ENCODE measurements at regions not wholly inside any gene's neighbourhood (a gene's known extent, or its start where the extent isn't known, plus 50 kb on each side); places are given as distances from the start of the nearest gene placed in this dataset.
"Not testable (repeated sequence)": the region's sequence is repeated elsewhere in the genome, so short reads cannot be mapped to it uniquely, and the experiment has no call there.

DNA sequence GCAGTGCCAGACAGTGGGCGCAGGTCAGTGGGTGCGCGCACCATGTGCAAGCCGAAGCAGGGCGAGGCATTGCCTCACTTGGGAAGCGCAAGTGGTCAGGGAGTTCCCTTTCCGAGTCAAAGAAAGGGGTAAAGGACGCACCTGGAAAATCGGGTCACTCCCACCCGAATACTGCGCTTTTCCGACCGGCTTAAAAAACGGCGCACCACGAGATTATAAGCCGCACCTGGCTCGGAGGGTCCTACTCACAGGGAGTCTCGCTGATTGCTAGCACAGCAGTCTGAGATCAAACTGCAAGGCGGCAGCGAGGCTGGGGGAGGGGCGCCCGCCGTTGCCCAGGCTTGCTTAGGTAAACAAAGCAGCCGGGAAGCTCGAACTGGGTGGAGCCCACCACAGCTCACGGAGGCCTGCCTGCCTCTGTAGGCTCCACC, 77.9 kb downstream of the NR4A2 start:
- not testable (repeated sequence) for DNase-seq (ENCODE audit: low read depth)

DNA sequence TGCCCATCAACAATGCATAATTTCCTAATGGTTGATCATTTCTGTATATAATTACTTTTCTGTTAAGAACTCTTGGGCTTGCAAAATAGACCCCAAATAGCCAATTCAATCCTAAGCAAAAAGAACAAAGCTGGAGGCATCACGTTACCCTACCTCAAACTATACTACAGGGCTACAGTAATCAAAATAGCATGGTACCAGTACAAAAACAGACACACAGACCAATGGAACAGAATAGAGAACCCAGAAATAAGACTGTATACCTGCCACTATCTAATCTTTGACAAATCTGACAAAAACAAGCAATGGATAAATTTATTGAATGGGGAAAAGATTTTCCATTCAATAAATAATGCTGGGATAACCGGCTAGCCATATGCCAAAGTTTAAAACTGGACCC, 78.8 kb downstream of the NR4A2 start:
- DNase-seq (ENCODE audit: low read depth), result no peak

DNA sequence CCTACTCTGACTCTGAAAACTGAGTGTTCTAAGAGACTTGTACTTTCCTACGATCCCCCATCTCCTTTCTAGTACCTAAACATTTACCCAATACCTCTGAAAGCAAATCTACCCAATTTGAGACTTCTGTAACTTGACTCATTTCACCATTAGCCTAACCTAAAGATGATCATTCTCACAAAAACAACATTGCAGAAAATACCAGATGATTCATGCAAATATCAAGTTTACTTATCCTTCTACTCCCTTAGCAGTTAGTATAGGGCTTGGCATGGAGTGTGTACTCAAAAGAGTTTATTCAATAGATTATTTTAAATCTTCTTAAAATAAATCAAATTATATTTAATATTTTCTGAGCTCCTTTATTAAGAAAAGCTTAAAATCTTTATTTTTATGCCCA, 89.6 kb downstream of the NR4A2 start:
- DNase-seq (ENCODE audit: low read depth), result no peak

DNA sequence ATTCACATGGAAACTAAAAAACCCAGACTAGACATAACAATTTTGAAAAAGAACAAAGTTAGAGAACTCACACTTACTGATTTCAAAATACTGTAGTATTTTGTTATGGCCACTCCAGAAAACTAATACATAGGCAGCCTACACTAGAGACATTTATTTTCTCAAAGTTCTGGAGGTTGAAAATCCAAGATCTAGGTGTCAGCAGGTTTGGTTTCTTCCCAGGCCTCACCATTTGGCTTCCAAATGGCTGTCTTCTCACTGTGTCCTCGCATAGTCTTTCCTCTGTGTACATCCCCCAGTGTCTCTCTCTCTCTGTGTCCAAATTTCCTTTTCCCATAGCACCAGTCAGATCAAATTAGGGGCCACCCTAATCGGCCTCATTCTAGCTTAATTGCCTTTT, 95.0 kb downstream of the NR4A2 start:
- DNase-seq (ENCODE audit: low read depth), result no peak

DNA sequence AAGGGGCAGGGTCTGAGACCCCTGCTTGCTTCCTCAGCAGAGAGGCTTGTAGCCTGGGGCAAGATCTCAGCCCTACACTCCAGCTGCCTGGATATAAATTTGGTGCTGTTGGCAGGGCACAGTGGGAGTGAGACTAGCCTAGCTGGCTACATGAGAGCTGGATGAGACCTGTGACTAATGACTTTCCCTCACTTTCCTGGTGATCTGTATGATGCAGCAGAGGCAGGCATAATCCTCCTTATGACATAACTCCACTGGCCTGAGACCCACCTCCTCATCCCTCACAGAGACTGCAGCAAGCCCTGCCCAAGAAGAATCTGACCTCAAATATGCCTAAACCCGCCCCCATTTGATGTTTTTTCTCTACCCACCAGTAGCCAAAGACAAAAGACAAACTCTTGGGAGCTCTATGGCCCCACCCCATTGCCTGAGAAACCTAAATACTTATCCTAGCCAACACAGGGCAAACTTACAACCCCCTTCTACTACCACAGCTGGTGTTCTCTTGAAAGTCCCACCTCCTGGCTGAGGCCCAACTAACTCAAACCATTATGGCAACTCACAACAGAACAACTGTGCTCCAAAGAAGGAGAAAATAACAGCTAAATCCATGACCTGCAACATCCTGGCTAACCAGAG, 102.7 kb downstream of the NR4A2 start:
- DNase-seq (ENCODE audit: low read depth), result no peak

DNA sequence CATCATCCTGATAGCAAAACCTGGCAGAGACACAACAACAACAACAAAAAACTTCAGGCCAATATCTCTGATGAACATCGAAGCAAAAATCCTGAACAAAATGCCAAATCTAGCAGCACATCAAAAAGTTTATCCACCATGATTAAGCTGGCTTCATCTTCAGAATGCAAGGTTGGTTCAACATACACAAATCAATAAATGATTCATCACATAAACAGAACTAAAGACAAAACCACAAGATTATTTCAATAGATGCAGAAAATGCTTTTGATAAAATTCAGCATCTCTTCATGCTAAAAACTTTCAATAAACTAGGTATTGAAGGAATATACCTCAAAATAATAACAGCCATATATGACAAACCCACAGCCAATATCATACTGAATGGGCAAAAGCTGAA, 109.2 kb downstream of the NR4A2 start:
- not testable (repeated sequence) for DNase-seq (ENCODE audit: low read depth)

DNA sequence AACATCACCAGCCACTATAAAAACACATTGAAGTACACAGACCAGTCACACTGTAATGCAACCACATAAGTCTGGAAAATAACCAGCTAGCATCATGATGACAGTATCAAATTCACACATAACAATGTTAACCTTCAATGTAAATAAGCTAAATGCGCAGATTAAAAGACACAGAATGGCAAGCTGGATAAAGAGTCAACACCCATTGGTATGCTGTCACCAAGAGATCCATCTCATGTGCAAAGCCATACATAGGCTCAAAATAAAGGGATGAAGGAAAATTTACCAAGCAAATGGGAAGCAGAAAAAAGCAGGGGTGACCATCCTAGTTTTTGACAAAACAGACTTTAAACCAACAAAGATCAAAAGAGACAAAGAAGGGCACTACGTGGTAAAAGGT, 110.8 kb downstream of the NR4A2 start:
- DNase-seq (ENCODE audit: low read depth), result no peak

DNA sequence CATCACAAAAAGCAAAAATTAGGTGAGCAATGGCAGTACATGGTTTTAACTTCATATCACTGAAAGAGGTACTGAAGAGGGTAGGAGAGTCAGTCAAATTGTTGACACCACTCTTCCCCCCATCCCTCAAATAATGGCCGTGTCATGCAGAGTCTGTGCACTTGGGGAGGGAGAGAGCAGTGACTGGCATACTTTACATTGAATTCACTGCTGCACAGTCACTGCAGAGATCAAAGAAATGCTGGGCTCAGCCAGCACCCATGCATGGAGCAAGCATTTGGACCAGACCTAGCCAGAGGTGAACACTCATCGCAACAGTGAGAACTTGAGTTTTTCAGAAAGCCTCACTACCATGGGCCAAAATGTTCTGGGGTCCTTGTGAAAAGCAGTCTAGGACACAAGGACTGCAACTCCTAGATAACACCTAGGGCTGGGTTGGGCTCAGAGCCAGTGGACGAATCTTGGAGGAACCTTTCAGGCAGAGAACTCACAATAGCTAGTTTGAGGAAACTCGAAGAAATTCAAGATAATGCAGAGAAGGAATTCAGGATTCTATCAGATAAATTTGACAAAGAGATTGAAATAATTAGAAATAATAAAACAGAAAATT, 112.9 kb downstream of the NR4A2 start:
- DNase-seq (ENCODE audit: low read depth), result no peak

DNA sequence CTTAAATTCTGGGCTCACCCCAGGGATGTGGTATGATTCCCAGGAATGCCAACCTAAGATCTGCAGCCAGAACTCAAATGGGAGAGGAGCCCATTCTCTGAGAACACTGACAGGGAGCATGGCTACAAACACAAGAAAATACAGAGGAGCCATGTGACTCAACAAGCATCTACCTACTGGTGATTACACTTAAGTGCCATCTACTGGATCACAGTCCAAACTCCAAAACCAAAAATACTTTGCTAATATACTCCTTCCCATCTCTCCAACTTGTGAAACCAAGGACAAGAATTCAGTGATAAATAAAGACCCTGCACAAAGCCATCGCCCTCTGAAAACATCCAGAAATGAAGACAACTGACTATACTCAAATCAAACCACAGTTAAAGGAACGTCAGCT, 116.9 kb downstream of the NR4A2 start:
- DNase-seq (ENCODE audit: low read depth), result no peak

DNA sequence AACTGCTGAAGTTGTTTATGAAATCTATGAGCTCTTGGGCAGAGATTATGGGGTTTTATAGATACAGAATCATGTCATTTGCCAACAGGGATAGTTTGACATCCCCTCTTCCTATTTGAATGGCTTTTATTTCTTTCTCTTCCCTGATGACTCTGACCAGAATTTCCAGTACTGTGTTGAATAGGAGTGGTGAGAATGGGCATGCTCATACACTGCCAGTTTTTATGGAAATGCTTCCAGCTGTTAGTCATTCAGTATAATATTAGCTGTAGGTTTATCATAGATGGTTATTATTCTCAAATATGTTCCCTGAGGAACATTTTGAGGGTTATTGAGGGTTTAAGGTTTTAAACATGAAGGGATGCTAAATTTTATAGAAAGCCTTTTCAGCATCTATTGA, 121.2 kb downstream of the NR4A2 start:
- DNase-seq (ENCODE audit: low read depth), result no peak

DNA sequence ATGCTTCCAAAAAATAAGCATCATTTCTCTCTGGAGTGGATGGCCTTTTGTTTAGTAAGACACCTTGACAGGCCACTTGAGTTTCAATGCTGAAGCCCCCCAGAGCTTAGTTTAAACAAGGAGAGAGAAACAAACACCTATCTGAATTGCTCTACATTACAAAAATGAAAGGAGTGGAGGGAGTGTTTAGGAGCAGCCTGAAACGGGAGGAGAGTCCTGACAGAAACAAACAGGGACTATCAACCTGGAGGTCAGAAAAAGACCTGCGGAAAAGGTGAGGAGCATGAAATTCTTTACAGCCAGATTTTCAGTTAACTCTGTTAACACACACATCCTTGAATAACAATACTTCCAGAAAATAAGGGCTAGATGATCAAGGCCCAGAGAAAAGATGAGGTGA, 126.2 kb downstream of the NR4A2 start:
- no peak for DNase-seq (ENCODE audit: low read depth)

DNA sequence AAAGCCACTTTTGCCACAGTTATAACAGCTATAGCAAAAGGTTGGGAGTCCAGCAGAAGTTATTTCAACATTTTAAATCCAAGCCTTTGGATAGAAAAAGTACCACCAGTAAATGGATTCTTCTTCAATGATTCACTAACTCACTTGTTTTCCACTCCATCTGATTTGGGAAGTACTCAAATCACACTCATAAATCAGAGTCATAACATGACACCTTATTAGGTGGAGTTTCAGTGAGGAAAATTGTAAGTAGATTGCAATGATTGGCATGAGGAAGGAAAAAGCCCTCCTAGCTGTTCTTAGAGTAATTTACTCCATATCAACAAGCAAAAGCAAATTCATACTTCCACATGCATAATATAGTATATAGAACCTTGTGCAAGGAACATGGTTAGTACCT, 132.9 kb downstream of the NR4A2 start:
- DNase-seq (ENCODE audit: low read depth), result no peak

DNA sequence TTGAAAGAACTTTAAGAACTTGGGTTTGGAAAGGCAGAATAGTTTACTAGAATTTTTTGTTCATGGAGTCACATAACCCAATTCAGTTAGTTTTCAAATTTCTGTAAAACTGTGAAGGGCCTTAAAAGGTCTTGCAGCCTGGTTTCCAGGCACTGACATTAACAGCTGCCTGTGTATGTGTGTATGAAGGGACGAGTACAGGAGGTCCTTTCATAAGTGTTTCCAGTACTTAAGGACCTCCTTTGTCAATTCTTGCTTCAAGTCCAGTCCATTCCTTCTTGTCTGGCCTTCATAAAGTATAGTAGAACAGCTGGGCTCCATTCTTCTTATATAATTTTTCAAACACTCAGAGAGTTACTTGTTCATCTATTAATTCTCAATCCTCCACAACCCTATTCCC, 136.5 kb downstream of the NR4A2 start:
- DNase-seq (ENCODE audit: low read depth), result no peak

DNA sequence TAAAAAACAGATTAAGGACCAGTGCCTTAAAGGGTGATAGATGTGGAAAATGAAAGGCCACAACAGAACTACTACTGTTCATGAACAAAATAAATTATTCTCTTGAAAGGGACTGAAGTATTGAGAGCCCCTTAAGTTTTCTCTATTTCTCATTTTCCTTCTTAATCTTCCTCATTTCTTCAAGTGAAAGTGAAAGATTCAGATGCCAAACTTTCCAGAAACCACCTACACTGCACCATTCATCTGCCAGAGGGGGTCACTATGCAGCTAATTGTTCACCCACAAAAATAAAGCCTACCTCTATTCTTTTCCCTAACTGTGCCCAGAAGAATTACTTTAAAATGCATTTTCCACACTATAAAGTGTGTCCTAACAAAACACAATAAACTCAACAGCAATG, 140.1 kb downstream of the NR4A2 start:
- no peak for DNase-seq (ENCODE audit: low read depth)

DNA sequence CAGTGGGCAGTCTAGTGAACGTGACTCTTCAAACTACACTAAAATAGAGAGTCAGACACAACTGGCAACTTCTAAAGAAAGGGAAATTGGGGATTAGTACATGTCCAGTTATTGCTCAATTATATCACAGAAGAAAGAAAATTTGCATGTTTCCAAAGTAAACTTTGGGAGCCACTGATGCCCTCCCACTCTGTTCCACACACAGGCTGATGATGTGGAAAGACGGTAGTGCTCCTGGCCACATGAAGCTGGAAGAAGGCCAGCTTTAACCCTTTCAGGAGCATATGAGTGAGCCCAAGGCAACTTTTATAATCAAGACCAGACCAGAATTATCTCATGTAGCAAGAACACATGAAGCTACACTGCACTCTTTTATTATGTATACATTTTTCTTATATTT, 141.0 kb downstream of the NR4A2 start:
- no peak for DNase-seq (ENCODE audit: low read depth)

DNA sequence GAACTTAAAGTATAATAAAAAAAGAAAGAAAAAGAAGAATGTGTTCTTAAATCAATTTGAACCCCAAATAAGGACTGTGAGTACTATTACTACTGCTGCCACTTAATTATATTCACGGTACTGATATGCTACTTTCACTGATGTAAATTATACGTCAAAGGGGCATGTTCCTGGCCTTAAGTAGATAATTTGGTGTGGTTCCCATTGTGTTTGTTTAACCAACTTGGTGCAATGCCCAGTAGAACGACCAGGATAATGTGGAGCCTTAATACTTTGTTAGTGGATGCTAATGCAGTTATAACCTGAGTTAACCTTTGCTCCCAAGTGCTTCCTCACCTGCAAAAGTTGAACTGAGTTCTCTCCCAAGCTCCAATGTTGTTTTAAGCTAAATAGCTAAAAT, 142.0 kb downstream of the NR4A2 start:
- no peak for DNase-seq (ENCODE audit: low read depth)

DNA sequence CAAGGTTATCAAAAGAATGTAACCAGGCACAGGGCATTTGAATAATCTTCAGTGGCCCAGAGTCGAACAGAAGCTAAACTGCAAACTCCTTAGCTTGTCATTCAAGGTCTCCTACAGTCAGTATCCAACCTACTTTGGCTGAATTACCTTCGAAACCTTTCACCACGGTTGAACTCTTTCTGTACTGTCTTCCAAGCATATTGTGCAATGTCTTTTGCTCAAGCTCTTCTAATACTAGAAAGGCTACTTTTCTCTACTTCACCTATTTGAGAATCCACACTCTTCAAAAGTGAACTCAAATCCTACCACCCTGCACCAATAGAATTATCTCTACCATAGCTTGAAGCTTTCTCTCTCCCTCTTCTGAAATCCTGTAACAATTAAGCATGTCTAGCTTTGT, 142.9 kb downstream of the NR4A2 start:
- no peak for DNase-seq (ENCODE audit: low read depth)

DNA sequence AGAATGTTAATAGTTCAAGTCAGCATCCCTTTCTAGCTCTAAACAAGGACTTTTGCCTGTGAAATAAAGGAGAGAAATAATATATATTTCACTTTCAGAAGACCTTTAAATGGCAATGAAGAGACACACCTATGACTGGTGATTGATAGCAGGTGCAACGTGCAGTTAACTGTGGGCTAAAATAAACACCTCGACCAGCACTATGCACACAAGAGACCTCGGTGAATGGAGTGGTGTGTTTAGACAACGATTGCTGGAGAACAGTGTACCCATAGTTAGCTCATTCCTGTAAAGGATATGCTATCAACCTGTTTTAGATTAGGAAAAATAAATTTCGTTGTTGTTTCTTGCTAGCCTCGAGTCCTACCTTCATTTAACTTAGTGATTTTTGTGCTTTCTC, 143.4 kb downstream of the NR4A2 start:
- no peak for DNase-seq (ENCODE audit: low read depth)

DNA sequence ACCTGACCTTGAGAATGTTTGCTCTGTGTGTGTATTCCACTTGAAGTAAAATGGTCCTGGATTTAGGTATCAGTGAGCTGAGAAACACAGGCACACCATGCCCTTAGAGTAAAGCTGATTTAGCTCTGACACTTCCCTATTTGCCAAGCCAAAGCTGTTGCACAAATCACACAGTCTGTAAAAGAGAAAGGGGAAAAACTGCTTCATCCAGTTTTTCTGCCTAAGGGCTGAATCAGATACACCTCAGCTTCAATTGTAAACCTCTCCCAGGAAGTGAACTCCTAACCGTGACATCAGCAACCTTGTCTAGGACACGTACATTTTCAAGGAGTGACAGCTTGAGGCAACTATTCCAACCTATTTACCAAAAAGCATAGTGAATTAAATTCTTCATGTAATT, 150.4 kb downstream of the NR4A2 start:
- DNase-seq (ENCODE audit: low read depth), result no peak

DNA sequence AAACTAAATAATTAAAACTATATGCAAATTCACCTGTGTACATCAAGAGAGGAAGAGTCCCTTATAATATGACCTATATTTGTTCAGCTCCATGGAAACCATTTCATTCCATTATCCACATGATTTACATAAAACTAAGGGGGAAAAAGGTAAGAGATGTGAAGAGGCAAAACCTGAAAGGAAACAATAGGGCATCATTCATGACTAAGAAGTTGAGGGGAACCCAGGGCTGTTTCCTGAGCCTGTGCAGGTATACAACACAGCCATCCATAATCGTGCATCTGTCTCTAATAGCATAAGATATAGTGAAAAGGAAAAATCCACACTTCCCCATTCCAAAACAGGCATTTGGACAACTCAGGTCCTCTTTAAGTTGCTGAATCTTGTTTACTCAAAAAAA, 151.3 kb downstream of the NR4A2 start:
- no peak for DNase-seq (ENCODE audit: low read depth)

DNA sequence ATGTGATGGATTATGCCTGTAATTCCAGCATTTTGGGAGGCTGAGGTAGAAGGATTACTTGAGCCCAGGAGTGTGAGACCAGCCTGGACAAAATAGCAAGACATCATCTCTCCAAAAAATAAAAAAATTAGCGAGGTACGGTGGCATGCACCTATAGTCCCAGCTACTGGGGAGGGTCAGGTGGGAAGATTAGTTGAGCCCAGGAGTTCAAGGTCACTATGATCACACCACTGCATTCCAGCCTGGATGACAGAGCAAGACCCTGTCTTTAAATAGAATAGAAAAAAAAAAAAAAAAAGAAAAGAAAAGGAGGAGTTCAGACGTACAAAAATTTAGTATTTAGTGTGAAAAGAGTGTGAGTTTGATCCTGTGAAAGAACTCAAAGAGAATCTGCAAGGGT, 154.9 kb downstream of the NR4A2 start:
- DNase-seq (ENCODE audit: low read depth), result no peak

DNA sequence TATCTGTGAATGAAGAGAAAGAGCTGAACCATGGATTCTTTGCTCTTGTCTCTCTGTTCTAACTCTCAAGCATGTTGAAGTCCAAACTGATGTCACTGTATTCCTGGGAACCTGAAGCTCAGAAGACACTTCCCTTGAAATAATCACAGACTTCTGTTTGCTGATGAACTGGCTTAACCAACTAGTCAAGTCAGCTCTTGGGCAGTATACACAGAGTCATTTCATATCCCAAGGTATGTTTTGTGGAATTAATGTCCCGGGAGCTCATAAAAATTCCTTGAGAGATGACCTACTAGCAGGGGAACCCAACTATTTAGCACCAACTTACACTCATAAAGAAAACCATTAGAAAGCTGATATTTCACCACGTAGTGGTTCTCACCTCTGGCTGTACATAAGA, 156.6 kb downstream of the NR4A2 start:
- no peak for DNase-seq (ENCODE audit: low read depth)

DNA sequence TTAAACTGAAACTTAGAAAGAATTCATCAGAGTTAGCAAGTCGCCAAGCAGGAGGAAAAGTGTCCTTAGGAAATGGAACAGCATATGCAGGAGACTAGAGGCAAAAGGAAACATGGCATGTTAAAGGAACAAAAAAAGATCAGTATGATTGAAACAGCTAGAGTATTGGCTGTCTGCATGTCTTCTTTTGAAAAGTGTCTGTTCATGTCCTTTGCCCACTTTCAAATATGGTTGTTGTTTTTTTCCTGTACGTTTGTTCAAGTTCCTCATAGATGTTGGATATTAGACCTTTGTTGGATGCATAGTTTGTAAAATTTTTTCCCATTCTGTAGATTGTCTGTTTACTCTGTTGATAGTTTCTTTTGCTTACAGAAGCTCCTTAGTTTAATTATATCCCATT, 161.6 kb downstream of the NR4A2 start:
- DNase-seq (ENCODE audit: low read depth), result no peak

DNA sequence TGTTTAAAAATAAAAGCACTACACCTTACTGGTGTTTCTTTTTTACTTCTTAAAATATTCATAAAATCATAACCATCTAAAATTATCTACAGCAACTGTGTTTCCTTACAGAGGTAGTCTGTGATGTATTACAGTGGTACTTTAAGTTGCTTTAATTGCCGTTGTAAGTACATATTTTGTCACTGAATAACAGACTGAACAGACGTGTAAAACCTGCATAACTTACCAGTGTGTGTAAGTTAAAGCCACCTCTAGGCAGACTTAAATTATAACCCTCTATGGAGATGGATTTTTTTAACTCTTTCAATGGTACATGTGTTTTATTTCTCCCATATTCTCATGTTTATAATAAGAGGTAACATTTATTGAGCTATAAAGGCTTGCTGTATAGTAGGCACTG, 166.8 kb downstream of the NR4A2 start:
- no peak for DNase-seq (ENCODE audit: low read depth)
